ENCODE measurements at regions not wholly inside any gene's neighbourhood (a gene's known extent, or its start where the extent isn't known, plus 50 kb on each side); places are given as distances from the start of the nearest gene placed in this dataset.

DNA sequence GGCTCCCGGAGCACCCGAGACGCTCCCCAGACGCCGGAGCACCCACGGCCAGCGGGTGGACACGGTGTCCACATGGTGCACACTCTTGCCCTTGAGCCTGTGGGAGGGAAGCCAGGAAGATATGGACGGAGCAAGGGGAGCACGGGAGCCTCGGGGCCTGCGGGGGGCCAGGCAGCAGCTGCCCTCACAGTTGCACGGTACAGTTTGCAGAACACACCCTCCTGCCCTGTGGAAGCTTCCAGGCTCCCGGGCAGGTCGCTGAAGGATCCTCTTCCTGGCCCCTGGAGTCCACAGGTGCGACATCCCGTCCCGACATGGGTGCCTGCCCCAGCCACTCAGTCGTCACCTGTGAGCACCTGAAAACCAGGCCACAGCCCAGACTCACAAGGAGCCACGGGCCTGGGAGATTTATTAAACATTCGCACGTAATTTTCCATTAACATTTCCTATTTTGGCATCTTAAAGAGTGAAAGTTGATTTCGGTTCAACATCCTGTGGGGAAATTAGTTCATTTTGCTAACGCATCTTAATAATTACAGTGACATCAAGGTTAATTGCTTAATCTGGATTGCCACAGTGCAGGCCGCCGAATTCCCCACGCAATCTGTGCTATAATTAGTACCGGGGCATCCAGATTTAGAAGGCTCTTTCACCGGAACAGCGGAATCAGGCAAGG, 253.3 kb downstream of the BRD1 start:
- TF ChIP-seq EZH2 (IDR thresholded peaks at IDR 0.05) (no peak), POLR2AphosphoS5 (IDR thresholded peaks at IDR 0.05; ENCODE audit: borderline replicate concordance, low read depth, low read length) (no peak)
